SU-DHL-6 (cell line): ENCODE measurements at regions not wholly inside any gene's neighbourhood (a gene's known extent, or its start where the extent isn't known, plus 50 kb on each side); places are given as distances from the start of the nearest gene placed in this dataset.

ENCODE experiments used
- H2AFZ ChIP-seq: fragments of 200-600 bp; sonication (generic); 2 replicates; pipeline ENCODE4 v1.6.1; 2014; ENCODE audit warnings: low read depth, mild to moderate bottlenecking, moderate library complexity, mixed read lengths, antibody characterized with exemption, low read length; ENCODE audit not compliant: severe bottlenecking
- H3F3A ChIP-seq: fragments of 200-600 bp; shearing (Covaris generic); 2 replicates; pipeline ENCODE4 v1.6.0; 2016; ENCODE audit warnings: antibody characterized with exemption, mild to moderate bottlenecking; ENCODE audit not compliant: insufficient read depth
- H3K27ac ChIP-seq: fragments of 200-600 bp; sonication (generic); 2 replicates; pipeline ENCODE4 v1.5.1; 2016; ENCODE audit warnings: low read depth, mild to moderate bottlenecking, low read length, moderate library complexity, mixed read lengths
- H3K27me3 ChIP-seq: fragments of 200-600 bp; sonication (generic), shearing (Covaris generic); 2 replicates; pipeline ENCODE4 v1.6.0; 2014; ENCODE audit warnings: mild to moderate bottlenecking, low read length
- H3K36me3 ChIP-seq: fragments of 200-600 bp; sonication (generic); 2 replicates; pipeline ENCODE4 v1.6.1; 2014; ENCODE audit warnings: mild to moderate bottlenecking, low read length, mixed read lengths
- H3K4me2 ChIP-seq: fragments of 300-600, 200-600 bp; shearing (Covaris generic), sonication (generic); 2 replicates; pipeline ENCODE4 v1.6.0; 2014; ENCODE audit warnings: low read length, low read depth, mild to moderate bottlenecking; ENCODE audit not compliant: poor library complexity, severe bottlenecking
- H3K4me3 ChIP-seq: fragments of 200-600 bp; sonication (generic); 2 replicates; pipeline ENCODE4 v1.5.1; 2014; ENCODE audit warnings: antibody characterized with exemption, low read length, mild to moderate bottlenecking, mixed read lengths; ENCODE audit not compliant: insufficient read depth, poor library complexity, severe bottlenecking
- H3K79me2 ChIP-seq: fragments of 200-600 bp; sonication (generic); 2 replicates; pipeline ENCODE4 v1.6.1; 2014; ENCODE audit warnings: mild to moderate bottlenecking, low read length, moderate library complexity; ENCODE audit not compliant: insufficient read depth
- H3K9ac ChIP-seq: fragments of 200-600 bp; sonication (generic); 2 replicates; pipeline ENCODE4 v1.7.0; 2014; ENCODE audit warnings: mild to moderate bottlenecking, low read length
- H3K9me2 ChIP-seq: fragments of 200-600 bp; sonication (generic); replicated peaks from 2 replicates; pipeline ENCODE4 v1.6.1; 2014; ENCODE audit warnings: low read length; ENCODE audit not compliant: insufficient read depth
- H3K9me3 ChIP-seq: fragments of 200-600 bp; sonication (generic); 2 replicates; pipeline ENCODE4 v1.6.1; 2014; ENCODE audit warnings: low read length, mixed read lengths; ENCODE audit not compliant: insufficient read depth
- H4K20me1 ChIP-seq: fragments of 200-600 bp; sonication (generic); 2 replicates; pipeline ENCODE4 v1.6.1; 2014; ENCODE audit warnings: low read depth, mild to moderate bottlenecking, antibody characterized with exemption, low read length, moderate library complexity, mixed read lengths
- EZH2phosphoT487 ChIP-seq: fragments of 200-600 bp; sonication (generic), shearing (Covaris generic); conservative IDR thresholded peaks from 2 replicates; pipeline ENCODE4 v1.6.1; 2018; ENCODE audit warnings: mild to moderate bottlenecking, antibody characterized with exemption, low read length, moderate library complexity, mixed read lengths
- TF ChIP-seq, protein P1 (sequence below): fragments of 200-600 bp; sonication (generic); IDR thresholded peaks from one replicate; pipeline ENCODE4 v1.5.1; 2017; ENCODE audit warnings: antibody characterized with exemption, mild to moderate bottlenecking, low read length, moderate library complexity; ENCODE audit not compliant: insufficient read depth, poor library complexity, severe bottlenecking

DNA sequence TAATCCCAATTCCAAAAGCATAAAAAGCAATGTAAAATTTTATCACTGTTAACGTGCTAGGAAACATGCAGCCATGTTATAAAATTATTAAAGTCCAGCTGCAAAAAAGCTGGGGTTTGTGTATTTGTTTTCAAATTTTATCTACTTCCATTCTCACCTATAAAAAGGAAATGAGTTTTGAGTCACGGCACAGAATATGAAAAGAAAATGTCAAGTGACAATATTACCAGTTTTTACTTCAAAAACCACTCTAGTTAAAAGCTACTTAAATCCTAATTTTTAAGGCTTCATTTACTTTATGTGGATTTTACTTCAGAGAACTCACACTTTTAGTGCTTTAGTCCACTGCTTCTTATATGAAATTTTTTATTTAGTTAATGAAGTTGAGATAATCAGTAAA, 72.7 kb upstream of the IFNE start:
- no peak overlapping the region for H3K4me2 ChIP-seq
- no peak overlapping the region for H3K4me3 ChIP-seq
- 0 out of 2 replicates have a peak, but pooled peaks cover 3% of the 10 kb centered on the region for H4K20me1 ChIP-seq
- no peak overlapping the region for H3K27ac ChIP-seq
- no peak overlapping the region for H3K9ac ChIP-seq
- H3K9me3 ChIP-seq = no peaks in the 10 kb centered on the region
- H3K9me2 ChIP-seq = no peaks in the 10 kb centered on the region
- no peaks in the 10 kb centered on the region for H3K36me3 ChIP-seq
- no peaks in the 10 kb centered on the region for H3F3A ChIP-seq
- H3K27me3 ChIP-seq = no peaks in the 10 kb centered on the region
- no peak for TF ChIP-seq EZH2phosphoT487
- TF ChIP-seq, protein P1, sequence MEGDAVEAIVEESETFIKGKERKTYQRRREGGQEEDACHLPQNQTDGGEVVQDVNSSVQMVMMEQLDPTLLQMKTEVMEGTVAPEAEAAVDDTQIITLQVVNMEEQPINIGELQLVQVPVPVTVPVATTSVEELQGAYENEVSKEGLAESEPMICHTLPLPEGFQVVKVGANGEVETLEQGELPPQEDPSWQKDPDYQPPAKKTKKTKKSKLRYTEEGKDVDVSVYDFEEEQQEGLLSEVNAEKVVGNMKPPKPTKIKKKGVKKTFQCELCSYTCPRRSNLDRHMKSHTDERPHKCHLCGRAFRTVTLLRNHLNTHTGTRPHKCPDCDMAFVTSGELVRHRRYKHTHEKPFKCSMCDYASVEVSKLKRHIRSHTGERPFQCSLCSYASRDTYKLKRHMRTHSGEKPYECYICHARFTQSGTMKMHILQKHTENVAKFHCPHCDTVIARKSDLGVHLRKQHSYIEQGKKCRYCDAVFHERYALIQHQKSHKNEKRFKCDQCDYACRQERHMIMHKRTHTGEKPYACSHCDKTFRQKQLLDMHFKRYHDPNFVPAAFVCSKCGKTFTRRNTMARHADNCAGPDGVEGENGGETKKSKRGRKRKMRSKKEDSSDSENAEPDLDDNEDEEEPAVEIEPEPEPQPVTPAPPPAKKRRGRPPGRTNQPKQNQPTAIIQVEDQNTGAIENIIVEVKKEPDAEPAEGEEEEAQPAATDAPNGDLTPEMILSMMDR = no peak
- no peak overlapping the region for H2AFZ ChIP-seq
- no peaks in the 10 kb centered on the region for H3K79me2 ChIP-seq

DNA sequence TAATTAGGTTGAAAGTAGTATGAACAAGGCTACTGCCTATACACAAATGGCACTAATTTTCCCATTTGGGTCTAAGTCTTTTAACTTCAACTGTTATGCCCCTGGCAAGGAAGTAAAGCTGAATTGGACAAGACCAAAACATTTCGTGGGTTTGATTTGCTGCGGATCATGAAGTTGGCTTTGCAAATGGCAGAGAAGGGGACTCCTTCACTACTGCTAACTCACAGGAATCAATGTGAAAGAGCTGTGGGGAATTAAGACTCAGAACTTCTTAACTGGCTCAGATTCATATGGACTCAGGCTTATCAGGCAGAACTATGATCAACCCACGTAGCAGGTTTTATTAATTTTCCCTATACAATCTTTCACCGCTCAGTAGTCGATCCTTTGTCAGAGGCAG, 73.8 kb upstream of the IFNE start:
- H3K9ac ChIP-seq = no peak overlapping the region

DNA sequence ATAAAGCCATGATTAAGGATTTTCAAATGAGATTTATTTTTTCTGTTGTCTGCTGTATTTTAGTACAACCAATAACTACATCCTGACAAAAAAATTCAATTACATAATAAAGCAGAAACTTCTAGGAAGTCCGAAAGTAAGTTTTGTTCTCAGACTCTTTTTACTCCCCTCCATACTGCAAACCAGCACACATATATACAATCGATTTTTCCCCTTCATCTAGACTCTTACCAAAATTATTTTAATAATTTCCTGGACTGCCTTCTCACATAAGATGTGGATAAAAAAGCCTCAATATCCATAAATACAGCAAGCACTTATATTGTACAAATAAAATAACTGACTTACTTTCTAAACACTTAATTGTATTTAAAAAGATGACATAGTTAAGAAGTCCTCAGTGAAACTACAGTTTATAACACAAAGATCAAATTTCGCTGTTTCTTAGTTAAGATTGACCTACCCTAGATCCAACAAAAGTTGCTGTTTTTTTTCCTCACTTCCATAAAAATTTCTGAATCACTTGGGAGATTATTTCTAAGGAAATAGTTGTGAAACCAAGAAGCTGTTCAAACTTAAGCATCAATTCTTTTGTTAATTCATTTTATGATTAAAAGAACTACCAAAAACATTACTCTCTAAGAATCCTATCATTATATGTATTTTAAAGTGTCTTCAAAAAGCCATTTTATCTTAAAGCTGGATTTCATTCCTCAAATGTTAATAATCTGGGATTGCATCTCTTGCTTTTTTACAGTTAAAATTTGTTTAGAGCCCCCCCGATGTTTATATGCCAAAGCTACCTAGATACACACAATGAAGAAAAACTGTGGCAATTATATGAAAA, 74.7 kb upstream of the IFNE start:
- Histone ChIP-seq H3K9me3 (no peaks in the 10 kb centered on the region), H3K79me2 (no peaks in the 10 kb centered on the region), H3K4me2 (no peak overlapping the region), H4K20me1 (0 out of 2 replicates have a peak, but pooled peaks cover 3% of the 10 kb centered on the region), H3K9ac (no peak overlapping the region), H3K9me2 (no peaks in the 10 kb centered on the region), H3K4me3 (no peak overlapping the region), H3K27ac (no peak overlapping the region), H3F3A (no peaks in the 10 kb centered on the region), H2AFZ (no peak overlapping the region), H3K36me3 (no peaks in the 10 kb centered on the region), H3K27me3 (no peaks in the 10 kb centered on the region)
- TF ChIP-seq, protein P1 = no peak
- TF ChIP-seq EZH2phosphoT487 = no peak

More for the DNA sequence above, 73.8 kb upstream of the IFNE start:
- H3K27ac ChIP-seq = no peak overlapping the region
- no peaks in the 10 kb centered on the region for H3K79me2 ChIP-seq
- no peaks in the 10 kb centered on the region for H3K27me3 ChIP-seq
- H2AFZ ChIP-seq = no peak overlapping the region
- TF ChIP-seq, protein P1 = no peak
- TF ChIP-seq EZH2phosphoT487 = no peak
- H3K4me2 ChIP-seq = no peak overlapping the region
- no peak overlapping the region for H3K4me3 ChIP-seq
- no peaks in the 10 kb centered on the region for H3F3A ChIP-seq
- 0 out of 2 replicates have a peak, but pooled peaks cover 3% of the 10 kb centered on the region for H4K20me1 ChIP-seq
- H3K9me3 ChIP-seq = no peaks in the 10 kb centered on the region
- no peaks in the 10 kb centered on the region for H3K36me3 ChIP-seq
- no peaks in the 10 kb centered on the region for H3K9me2 ChIP-seq
